GM19372 (cell line): ENCODE measurements at regions not wholly inside any gene's neighbourhood (a gene's known extent, or its start where the extent isn't known, plus 50 kb on each side); places are given as distances from the start of the nearest gene placed in this dataset.

Experiments used
- ATAC-seq: cut with Tn5 transposase; IDR thresholded peaks from one replicate; pipeline ENCODE4 v1.9.1; 2021; ENCODE audit warnings: mild to moderate bottlenecking, low read depth, moderate library complexity; ENCODE audit not compliant: unreplicated experiment

- no peak for ATAC-seq
These were observed 293.9 kb downstream of the RAB28 start for GRCh38 chr4:13190093-13190721.

- no peak for ATAC-seq
These were observed 299.9 kb downstream of the RAB28 start for GRCh38 chr4:13184199-13184598.

- ATAC-seq = no peak
These were observed 302.0 kb downstream of the RAB28 start for GRCh38 chr4:13182133-13182532.

DNA sequence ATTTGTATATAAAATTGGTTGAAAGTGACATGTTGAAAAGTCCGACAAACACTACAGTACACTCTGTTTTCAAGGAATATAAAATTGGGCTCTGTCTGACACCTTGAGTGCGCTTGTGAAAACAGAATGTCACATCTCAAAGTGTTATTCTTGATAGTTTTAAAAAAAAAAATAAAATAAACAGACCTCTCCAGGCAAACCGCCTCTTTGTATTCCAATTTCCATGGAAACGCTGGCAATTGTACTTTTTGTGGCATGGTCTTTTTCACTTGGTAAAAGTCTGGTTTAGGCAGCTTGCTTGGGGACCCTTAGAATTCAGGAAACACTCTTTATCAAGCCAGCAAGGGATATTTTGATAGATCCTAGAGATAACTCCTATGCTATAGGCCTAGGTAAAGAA, 302.5 kb downstream of the RAB28 start:
- no peak for ATAC-seq

DNA sequence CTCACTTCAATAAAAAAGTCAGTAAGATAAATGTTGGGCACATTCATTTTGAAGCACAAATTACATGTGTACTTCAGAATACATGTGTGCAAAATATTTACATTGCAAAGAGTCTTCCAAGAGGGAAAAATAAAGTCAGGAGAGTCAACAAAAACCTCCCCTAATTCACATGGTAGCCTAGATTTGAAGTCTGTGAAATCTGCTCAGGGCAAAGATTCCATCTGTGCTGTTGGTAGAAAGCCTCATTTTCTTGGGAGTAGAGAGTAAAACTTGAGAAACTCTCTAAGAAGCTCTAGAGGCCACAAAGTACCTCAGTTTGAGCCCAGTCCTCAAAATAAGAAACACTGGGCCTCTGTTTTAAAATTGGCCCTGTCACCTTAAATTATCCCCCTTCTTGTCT, 303.4 kb downstream of the RAB28 start:
- no peak for ATAC-seq

GRCh38 chr4:13178621-13179020, 305.5 kb downstream of the RAB28 start:
- no peak for ATAC-seq

GRCh38 chr4:13176741-13177142, 307.4 kb downstream of the RAB28 start:
- no peak for ATAC-seq

GRCh38 chr4:13174926-13175325, 309.2 kb downstream of the RAB28 start:
- no peak for ATAC-seq

- ATAC-seq = no peak
These were observed 310.1 kb downstream of the RAB28 start for GRCh38 chr4:13174001-13174400.

DNA sequence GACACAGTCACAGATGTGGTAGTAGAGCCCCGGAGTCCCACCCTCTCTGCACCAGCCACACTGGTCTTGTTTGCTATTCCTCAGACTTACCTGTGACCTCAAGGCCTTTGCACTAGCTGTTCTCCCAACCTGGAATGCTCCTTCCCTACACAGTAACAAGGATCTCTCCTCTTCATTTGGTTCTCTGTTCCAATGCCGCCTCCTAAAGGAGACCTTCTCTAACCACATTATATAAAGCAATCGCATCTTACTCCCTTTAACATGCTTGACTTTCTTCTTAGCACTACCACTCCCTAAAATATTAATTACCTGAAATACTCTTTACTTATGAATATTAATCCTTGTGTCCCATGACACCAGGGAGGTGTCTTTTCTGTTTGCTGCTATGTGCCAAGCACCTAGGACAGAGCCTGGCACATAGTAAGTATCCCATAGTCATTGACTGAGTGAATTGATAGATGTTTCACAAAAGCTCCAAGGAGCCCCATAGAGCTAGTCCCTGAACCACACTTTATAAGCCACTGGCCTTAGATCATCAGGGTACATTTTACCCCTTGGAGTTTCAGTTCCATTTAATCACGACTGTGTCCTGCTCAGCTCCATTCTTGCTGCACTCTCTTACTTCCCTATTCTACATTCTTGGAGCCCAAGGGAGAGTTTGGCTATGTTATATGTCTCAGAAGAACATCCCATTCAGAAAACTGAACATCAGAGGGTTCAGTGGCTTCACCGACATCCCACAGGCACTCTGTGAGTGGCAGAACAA, 312.7 kb downstream of the RAB28 start:
- no peak for ATAC-seq

GRCh38 chr4:13169731-13170525, 314.2 kb downstream of the RAB28 start:
- ATAC-seq = no peak

- no peak for ATAC-seq
These were observed 315.8 kb downstream of the RAB28 start for GRCh38 chr4:13168326-13168725.

DNA sequence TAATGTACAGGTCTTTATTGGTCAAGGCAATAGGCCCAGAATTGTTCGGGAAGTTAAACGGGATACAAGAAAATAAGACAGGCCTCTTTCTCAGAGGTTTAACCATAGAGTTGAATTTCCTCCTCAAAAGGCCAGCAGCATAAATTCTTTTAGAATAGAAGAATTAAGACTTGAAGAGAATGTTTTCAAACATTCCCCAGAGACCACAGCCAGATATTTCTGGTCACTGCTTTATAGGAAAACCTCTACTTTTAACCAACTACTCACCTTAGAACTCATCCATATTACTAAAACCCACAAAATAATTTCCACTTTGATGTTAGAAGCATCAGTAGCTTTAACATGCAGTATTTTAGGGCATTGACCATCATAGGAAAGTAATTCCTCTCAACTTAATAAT, 317.9 kb downstream of the RAB28 start:
- no peak for ATAC-seq

GRCh38 chr4:13164783-13165331, 319.3 kb downstream of the RAB28 start:
- ATAC-seq = no peak

DNA sequence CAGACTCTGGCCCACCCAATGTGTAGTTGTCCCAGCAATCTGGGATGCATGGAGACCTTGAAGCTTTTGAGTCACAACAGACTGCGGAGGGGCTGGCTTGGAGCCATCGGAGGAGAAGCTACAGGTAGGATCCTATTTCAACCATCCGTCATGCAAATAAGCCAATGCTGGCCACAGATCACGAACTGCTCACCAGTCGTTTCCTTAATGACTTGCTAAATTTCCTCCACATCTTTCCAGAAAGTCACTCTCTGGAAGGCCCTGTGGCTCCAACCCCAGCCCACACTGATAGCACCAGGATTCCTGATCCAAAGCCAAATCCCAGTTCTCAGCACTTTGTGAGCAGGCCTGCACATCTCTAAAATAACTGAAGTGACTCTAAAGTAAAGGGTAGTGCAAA, 321.3 kb downstream of the RAB28 start:
- no peak for ATAC-seq

DNA sequence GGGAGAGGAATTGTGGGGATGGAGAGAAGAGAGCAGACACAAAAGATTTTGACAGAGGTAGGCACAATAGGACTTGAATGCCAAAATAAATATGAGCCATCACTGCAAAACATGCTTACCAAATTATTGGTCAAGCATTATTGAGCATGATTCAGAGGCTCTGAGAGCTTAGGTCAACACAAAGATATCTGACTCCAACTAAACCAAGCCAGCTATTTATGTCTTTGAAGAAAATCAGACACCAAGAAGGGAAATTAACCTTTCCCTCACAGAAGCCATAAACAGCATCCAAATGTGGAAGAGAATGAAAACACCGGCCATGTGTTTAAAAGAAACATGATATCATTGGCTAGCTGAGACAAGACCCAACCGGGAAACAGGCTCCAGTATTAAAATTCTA, 323.2 kb downstream of the RAB28 start:
- ATAC-seq = no peak

DNA sequence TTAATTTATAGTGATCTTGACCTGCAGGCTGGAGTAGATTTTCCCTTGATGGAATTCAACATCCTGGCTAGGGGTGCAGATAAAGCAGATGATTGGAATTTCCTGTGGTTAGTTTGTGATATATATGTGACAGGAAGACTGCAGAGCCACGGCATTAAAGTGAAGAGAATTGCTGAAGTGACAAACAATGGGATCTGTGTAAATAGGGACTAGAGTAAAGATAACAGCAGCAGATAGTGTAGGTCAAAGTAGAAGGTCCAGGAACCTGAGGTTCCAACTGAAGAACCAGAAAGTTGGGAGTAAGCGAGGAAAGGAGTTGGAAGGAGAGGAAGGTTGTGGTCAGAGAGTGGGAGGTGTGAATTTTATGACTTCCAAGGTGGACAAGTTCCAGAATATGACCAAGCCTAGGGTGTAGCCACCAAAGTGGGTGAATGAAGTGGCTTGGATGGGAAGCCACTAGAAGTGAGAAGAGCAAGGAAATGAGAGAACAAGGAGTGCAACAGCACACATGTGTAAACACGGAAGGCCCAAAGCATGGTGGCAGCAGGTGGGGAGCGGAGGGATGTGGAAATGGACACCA, 325.0 kb downstream of the RAB28 start:
- ATAC-seq = no peak

DNA sequence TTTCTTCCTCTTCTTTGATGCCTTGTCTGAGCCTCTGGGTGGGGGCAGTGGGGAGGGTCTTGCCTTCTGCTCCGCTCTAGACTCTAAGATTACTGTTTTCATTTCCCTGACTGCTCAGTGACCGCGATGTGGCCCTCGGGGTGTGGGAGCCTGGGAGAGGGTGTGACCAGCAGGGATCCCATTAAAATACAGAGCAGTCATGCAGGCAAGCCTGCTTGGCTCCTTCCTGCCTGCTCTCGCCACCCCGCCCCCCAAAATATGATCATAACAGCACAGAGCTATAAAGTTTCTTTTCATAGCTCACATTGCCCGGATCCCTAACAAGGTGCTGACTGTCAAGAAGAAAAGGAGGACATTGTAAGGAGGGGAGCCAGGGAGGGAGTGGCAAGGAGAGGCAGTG, 332.9 kb downstream of the RAB28 start:
- ATAC-seq = no peak

DNA sequence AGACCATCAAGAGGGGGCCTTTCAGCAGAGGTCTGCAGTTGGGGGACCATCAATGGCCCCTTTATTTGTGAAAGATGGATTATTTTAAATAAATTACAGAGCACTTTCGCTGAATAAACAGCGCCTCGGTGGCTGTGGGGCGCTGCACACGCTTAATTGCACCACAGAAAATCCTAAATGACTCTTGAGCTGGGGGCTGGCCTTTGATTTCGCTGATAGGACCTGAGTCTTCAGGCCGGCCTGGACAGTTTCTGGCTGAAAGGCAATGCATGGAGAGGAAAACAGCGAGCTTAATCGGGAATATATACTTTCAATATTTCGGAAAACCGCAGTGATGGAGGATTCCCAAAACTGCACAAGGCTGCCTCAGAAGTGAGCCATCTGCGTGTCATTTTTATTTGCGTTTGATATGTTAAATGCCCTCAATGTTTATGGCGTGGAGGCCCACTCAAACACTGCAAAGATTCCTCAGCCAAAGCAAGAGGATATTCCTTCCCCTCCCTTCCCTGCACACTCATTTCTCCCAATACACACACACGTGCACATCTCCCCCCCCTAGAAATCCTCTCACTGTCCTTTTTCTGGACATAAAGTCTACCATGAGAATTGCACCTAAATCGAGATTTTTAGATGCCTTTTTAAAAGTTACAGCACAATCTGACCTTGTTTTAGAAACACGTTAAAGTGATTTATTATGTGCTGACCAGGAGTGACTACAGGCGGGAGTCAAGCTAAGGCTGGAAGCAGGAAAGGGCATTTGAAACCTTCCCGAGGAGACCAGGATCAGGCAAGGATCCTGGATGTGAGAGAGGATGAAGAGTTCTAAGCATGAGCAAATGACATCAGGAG, 340.7 kb downstream of the RAB28 start:
- no peak for ATAC-seq

- ATAC-seq = no peak
These were observed 341.4 kb downstream of the RAB28 start for GRCh38 chr4:13142726-13143125.
